H1 (cell line): ENCODE measurements at regions not wholly inside any gene's neighbourhood (a gene's known extent, or its start where the extent isn't known, plus 50 kb on each side); places are given as distances from the start of the nearest gene placed in this dataset.

Source experiments
- CTCF ChIA-PET: fragments of 300-600 bp; sonication (Branson Sonifier 250); formaldehyde crosslinking; loops from one replicate; lab custom pipeline; 2021; ENCODE audit not compliant: partially characterized antibody; lab: Charles Lee
- POLR2A ChIA-PET: fragments of 300-600 bp; sonication (Branson Sonifier 250); formaldehyde crosslinking; loops from one replicate; lab custom pipeline; 2021; ENCODE audit warnings: inconsistent platforms; ENCODE audit not compliant: partially characterized antibody; lab: Charles Lee
- DNase-seq, 2 experiments: peaks; one replicate each; pipeline versions ENCODE4 v3.0.0 to v3.0.0-alpha.2; 2010 to 2022; ENCODE audit warnings: low spot score in 2 of 2, low read depth in 1 of 2, mixed read lengths in 1 of 2
- FAIRE-seq: peaks from 2 replicates; lab custom pipeline; 2011; peaks lifted over from hg19 to GRCh38; lab: Jason Lieb, UNC
- H2AFZ ChIP-seq: 2 replicates; pipeline ENCODE4 v1.8.1; 2012; ENCODE audit warnings: low read length, inconsistent platforms
- H2AK5ac ChIP-seq: 2 replicates; pipeline ENCODE4 v1.6.1; 2013; ENCODE audit warnings: low read depth, low read length
- H2BK120ac ChIP-seq: replicated peaks from 2 replicates; pipeline ENCODE3; 2013; ENCODE audit warnings: low read depth, low read length, inconsistent platforms
- H2BK12ac ChIP-seq: 2 replicates; pipeline ENCODE4 v1.6.1; 2013; ENCODE audit warnings: low read depth, low read length
- H2BK15ac ChIP-seq: 2 replicates; pipeline ENCODE4 v1.6.1; 2013; ENCODE audit warnings: low read length
- H2BK20ac ChIP-seq: 2 replicates; pipeline ENCODE4 v1.6.1; 2013; ENCODE audit warnings: low read length
- H2BK5ac ChIP-seq: 2 replicates; pipeline ENCODE4 v1.6.1; 2013; ENCODE audit warnings: low read depth, low read length
- H3K14ac ChIP-seq: 2 replicates; pipeline ENCODE4 v1.6.1; 2013; ENCODE audit warnings: inconsistent platforms; ENCODE audit not compliant: insufficient read length
- H3K18ac ChIP-seq: 2 replicates; pipeline ENCODE4 v1.6.1; 2013; ENCODE audit warnings: low read length; ENCODE audit errors: extremely low read depth
- H3K23ac ChIP-seq: 2 replicates; pipeline ENCODE4 v1.6.1; 2013; ENCODE audit warnings: inconsistent platforms; ENCODE audit not compliant: insufficient read length
- H3K23me2 ChIP-seq: 2 replicates; pipeline ENCODE4 v1.6.1; 2013; ENCODE audit warnings: low read depth, low read length
- H3K27ac ChIP-seq: 2 replicates; pipeline ENCODE4 v1.6.1; 2011; ENCODE audit warnings: low read depth, low read length, inconsistent platforms
- H3K27me3 ChIP-seq, 4 experiments: replicated peaks in 1 of 4; 1 replicate in 1 of 4; 2 replicates in 3 of 4; pipeline versions ENCODE4 v1.6.1 to v1.8.1; 2011 to 2013; ENCODE audit warnings: low read length in 3 of 4, mild to moderate bottlenecking in 3 of 4, inconsistent platforms in 2 of 4, mixed read lengths in 2 of 4, moderate library complexity in 1 of 4; ENCODE audit not compliant: control insufficient read depth in 3 of 4, insufficient read depth in 3 of 4; ENCODE audit errors: extremely low read depth in 1 of 4
- H3K36me3 ChIP-seq, 4 experiments: 2 replicates each; pipeline versions ENCODE4 v1.6.1 to v1.8.1; 2011 to 2013; ENCODE audit warnings: mild to moderate bottlenecking in 4 of 4, low read length in 3 of 4, moderate library complexity in 2 of 4, control low read depth in 1 of 4, inconsistent platforms in 1 of 4; ENCODE audit not compliant: insufficient read depth in 4 of 4, control insufficient read depth in 2 of 4
- H3K4ac ChIP-seq: replicated peaks from 2 replicates; pipeline ENCODE3; 2013; ENCODE audit warnings: low read length, low read depth, mixed read lengths, inconsistent platforms; ENCODE audit not compliant: insufficient read length
- H3K4me1 ChIP-seq, 4 experiments: replicated peaks in 1 of 4; 1 replicate in 1 of 4; 2 replicates in 3 of 4; pipeline versions ENCODE4 v1.6.1 to v1.8.1; 2011 to 2013; ENCODE audit warnings: low read length in 3 of 4, inconsistent platforms in 2 of 4, mixed read lengths in 1 of 4; ENCODE audit not compliant: insufficient read depth in 4 of 4, control insufficient read depth in 3 of 4
- H3K4me2 ChIP-seq, 2 experiments: 2 replicates each; pipeline versions ENCODE4 v1.6.1 to v1.8.1; 2011 to 2013; ENCODE audit warnings: low read depth in 2 of 2, low read length in 2 of 2, control low read depth in 1 of 2, inconsistent platforms in 1 of 2, mild to moderate bottlenecking in 1 of 2; ENCODE audit not compliant: insufficient read depth in 1 of 2
- H3K4me3 ChIP-seq, 4 experiments: fragments of 200-600, 300-600 bp in 1 of 4; sonication (generic), shearing (Covaris generic), sonication (Bioruptor Twin) in 1 of 4; 2 replicates each; pipeline versions ENCODE4 v1.5.1 to v1.8.1; 2011 to 2016; ENCODE audit warnings: low read length in 4 of 4, low read depth in 3 of 4, control low read depth in 2 of 4, inconsistent platforms in 2 of 4, mild to moderate bottlenecking in 2 of 4, mixed read lengths in 1 of 4, moderate library complexity in 1 of 4; ENCODE audit not compliant: insufficient read depth in 2 of 4; ENCODE audit errors: extremely low read depth in 1 of 4
- H3K56ac ChIP-seq: replicated peaks from 2 replicates; pipeline ENCODE3; 2013; ENCODE audit warnings: low read depth, mild to moderate bottlenecking, mixed read lengths, low read length, inconsistent platforms; ENCODE audit not compliant: insufficient read length
- H3K79me1 ChIP-seq: 2 replicates; pipeline ENCODE4 v1.6.1; 2013; ENCODE audit warnings: low read depth, low read length, control low read depth
- H3K79me2 ChIP-seq, 2 experiments: 2 replicates each; pipeline versions ENCODE4 v1.6.1 to v1.8.1; 2012 to 2013; ENCODE audit warnings: low read length in 2 of 2, mild to moderate bottlenecking in 2 of 2, inconsistent platforms in 1 of 2; ENCODE audit not compliant: insufficient read depth in 2 of 2, control insufficient read depth in 1 of 2
- H3K9ac ChIP-seq, 4 experiments: replicated peaks in 1 of 4; 1 replicate in 1 of 4; 2 replicates in 3 of 4; pipeline versions ENCODE4 v1.6.1 to v1.8.1; 2011 to 2013; ENCODE audit warnings: low read depth in 3 of 4, low read length in 3 of 4, control low read depth in 2 of 4, mild to moderate bottlenecking in 2 of 4, moderate library complexity in 2 of 4, inconsistent platforms in 1 of 4; ENCODE audit errors: extremely low read depth in 1 of 4
- H3K9me3 ChIP-seq, 2 experiments: 2 replicates each; pipeline versions ENCODE4 v1.6.1 to v1.8.1; 2012 to 2013; ENCODE audit warnings: mild to moderate bottlenecking in 2 of 2, moderate library complexity in 2 of 2, control low read depth in 1 of 2, inconsistent platforms in 1 of 2, low read depth in 1 of 2, low read length in 1 of 2, mixed read lengths in 1 of 2; ENCODE audit not compliant: insufficient read depth in 2 of 2
- H4K20me1 ChIP-seq, 2 experiments: replicated peaks in 1 of 2; 2 replicates each; pipeline versions ENCODE3 to v1.8.1; 2011 to 2013; ENCODE audit warnings: inconsistent platforms in 2 of 2, low read length in 2 of 2, mild to moderate bottlenecking in 1 of 2; ENCODE audit not compliant: insufficient read depth in 2 of 2, control insufficient read depth in 1 of 2
- H4K5ac ChIP-seq: 2 replicates; pipeline ENCODE4 v1.6.1; 2013; ENCODE audit warnings: low read length, low read depth, mixed read lengths, inconsistent platforms; ENCODE audit not compliant: insufficient read length
- H4K8ac ChIP-seq: 2 replicates; pipeline ENCODE4 v1.8.0; 2013; ENCODE audit warnings: mild to moderate bottlenecking, moderate library complexity, low read length, inconsistent platforms; ENCODE audit not compliant: insufficient read depth; ENCODE audit errors: extremely low read depth
- H4K91ac ChIP-seq: replicated peaks from 2 replicates; pipeline ENCODE3; 2013; ENCODE audit warnings: low read length, mixed read lengths, inconsistent platforms; ENCODE audit not compliant: insufficient read length
- CREB1 ChIP-seq: IDR thresholded peaks from 2 replicates; pipeline ENCODE4 v1.6.1; 2012; ENCODE audit warnings: inconsistent platforms
- EZH2 ChIP-seq: fragments of 200-600 bp; sonication (generic); IDR thresholded peaks from 2 replicates; pipeline ENCODE4 v1.7.1; 2012; ENCODE audit warnings: low read depth, mild to moderate bottlenecking, moderate library complexity, low read length, inconsistent platforms; ENCODE audit not compliant: severe bottlenecking
- WGBS, 2 experiments: shearing (Covaris generic) in 1 of 2; methylation state at CpG; one replicate each; pipeline versions ENCODE4 v1.1.6 to v1.1.7; 2013 to 2015; ENCODE audit warnings: low lambda C conversion rate in 2 of 2, mixed read lengths in 2 of 2, inconsistent platforms in 1 of 2, low coverage in 1 of 2, missing lambda C conversion rate in 1 of 2; ENCODE audit not compliant: insufficient replicate concordance in 2 of 2, insufficient coverage in 1 of 2, insufficient read length in 1 of 2; ENCODE audit errors: extremely low coverage in 1 of 2, missing lambda C conversion rate in 1 of 2; 5-methylcytosine and 5-hydroxymethylcytosine counted together

- Histone ChIP-seq H2BK12ac (no peak overlapping the region), H2BK20ac (no peak overlapping the region), H3K27me3 (no peaks in the 10 kb centered on the region), H3K79me1 (no peaks in the 10 kb centered on the region), H3K4me3 (no peak overlapping the region), H3K4me2 (no peak overlapping the region), H4K20me1 (no peaks in the 10 kb centered on the region), H2BK120ac (no peak overlapping the region), H3K4ac (no peak overlapping the region), H3K79me2 (no peaks in the 10 kb centered on the region), H4K5ac (no peak overlapping the region), H3K23ac (no peak overlapping the region), H3K27ac (no peak overlapping the region), H3K14ac (no peak overlapping the region), H3K36me3 (no peaks in the 10 kb centered on the region), H2BK5ac (no peak overlapping the region), H3K56ac (no peak overlapping the region), H3K18ac (no peak overlapping the region), H2BK15ac (no peak overlapping the region), H3K23me2 (no peaks in the 10 kb centered on the region; the same call in 1 of the 2 replicates), H2AK5ac (no peak overlapping the region), H3K9me3 (no peaks in the 10 kb centered on the region), H3K4me1 (peaks cover 0 to 4% (median 0%) of the 10 kb centered on the region in 4 experiments; a peak in 1 of 7 replicates), H3K9ac (no peak overlapping the region), H4K8ac (no peak overlapping the region), H2AFZ (no peak overlapping the region), H4K91ac (no peak overlapping the region)
- POLR2A ChIA-PET: no interaction called here
- TF ChIP-seq CREB1 (no peak), EZH2 (no peak)
- no peak for DNase-seq
- WGBS, 2 experiments: 78% methylated on average over 6 of the region's 6 CpGs; no CpG with 5 or more reads in 1 of the 2 experiments
- FAIRE-seq: no peak
- CTCF ChIA-PET: no interaction called here
These were observed 200.0 kb upstream of the CFAP20DC start for GRCh38 chr3:59249698-59250361.
